VCaP (cell line): ENCODE measurements at regions not wholly inside any gene's neighbourhood (a gene's known extent, or its start where the extent isn't known, plus 50 kb on each side); places are given as distances from the start of the nearest gene placed in this dataset.

ENCODE experiments used
- H3K27ac ChIP-seq: fragments of 450-650 bp; 2 replicates; pipeline ENCODE4 v1.5.1; 2017
- CTCF ChIP-seq: fragments of 450-650 bp; conservative IDR thresholded peaks from 2 replicates; pipeline ENCODE4 v1.5.1; 2017; ENCODE audit warnings: mild to moderate bottlenecking, moderate library complexity

GRCh38 chr21:23014021-23014420 lies 2015.8 kb downstream of the NCAM2 start:
- no peak for TF ChIP-seq CTCF
- H3K27ac ChIP-seq, result no peak overlapping the region

- no peak overlapping the region for H3K27ac ChIP-seq
- TF ChIP-seq CTCF, result peak; percentile 77
Observed at GRCh38 chr21:23016617-23017016, 2018.4 kb downstream of the NCAM2 start.

- H3K27ac ChIP-seq, result no peak overlapping the region
- no peak for TF ChIP-seq CTCF
Observed at GRCh38 chr21:23017989-23018388, 2019.8 kb downstream of the NCAM2 start.

- no peak overlapping the region for H3K27ac ChIP-seq
- TF ChIP-seq CTCF, result no peak
Observed at GRCh38 chr21:23020969-23021368, 2022.8 kb downstream of the NCAM2 start.

GRCh38 chr21:23021481-23021880 lies 2023.3 kb downstream of the NCAM2 start:
- no peak overlapping the region for H3K27ac ChIP-seq
- TF ChIP-seq CTCF, result no peak

- TF ChIP-seq CTCF, result no peak
Observed at GRCh38 chr21:23026878-23027277, 2028.7 kb downstream of the NCAM2 start.

GRCh38 chr21:23039846-23040245 lies 2041.6 kb downstream of the NCAM2 start:
- no peak overlapping the region for H3K27ac ChIP-seq
- no peak for TF ChIP-seq CTCF

More at GRCh38 chr21:23026878-23027277, 2028.7 kb downstream of the NCAM2 start:
- no peak overlapping the region for H3K27ac ChIP-seq

- TF ChIP-seq CTCF, result no peak
- H3K27ac ChIP-seq, result no peak overlapping the region
Observed at GRCh38 chr21:23045955-23046354, 2047.7 kb downstream of the NCAM2 start.
